HG03066 (cell line): ENCODE measurements at regions not wholly inside any gene's neighbourhood (a gene's known extent, or its start where the extent isn't known, plus 50 kb on each side); places are given as distances from the start of the nearest gene placed in this dataset.
"Not testable (repeated sequence)": the region's sequence is repeated elsewhere in the genome, so short reads cannot be mapped to it uniquely, and the experiment has no call there.

Source experiments
- ATAC-seq: cut with Tn5 transposase; IDR thresholded peaks from one replicate; pipeline ENCODE4 v1.9.1; 2021; ENCODE audit warnings: low read depth; ENCODE audit not compliant: unreplicated experiment

GRCh38 chrX:79511799-79512198, 144.7 kb upstream of the ITM2A start:
- ATAC-seq = no peak

- ATAC-seq = no peak
Measured at GRCh38 chrX:79506001-79506400, 138.9 kb upstream of the ITM2A start.

GRCh38 chrX:79482686-79483085, 115.6 kb upstream of the ITM2A start:
- no peak for ATAC-seq

- ATAC-seq = no peak
Measured at GRCh38 chrX:79477691-79478090, 110.6 kb upstream of the ITM2A start.

- ATAC-seq = no peak
Measured at GRCh38 chrX:79466636-79467035, 99.5 kb upstream of the ITM2A start.

- no peak for ATAC-seq
Measured at GRCh38 chrX:79462458-79462857, 95.3 kb upstream of the ITM2A start.

GRCh38 chrX:79456593-79456992, 89.5 kb upstream of the ITM2A start:
- not testable (repeated sequence) for ATAC-seq

GRCh38 chrX:79452881-79453280, 85.7 kb upstream of the ITM2A start:
- ATAC-seq = no peak

GRCh38 chrX:79444694-79445210, 77.6 kb upstream of the ITM2A start:
- no peak for ATAC-seq

GRCh38 chrX:79443121-79443520, 76.0 kb upstream of the ITM2A start:
- ATAC-seq = no peak

GRCh38 chrX:79440336-79440735, 73.2 kb upstream of the ITM2A start:
- no peak for ATAC-seq
